ENCODE measurements at regions not wholly inside any gene's neighbourhood (a gene's known extent, or its start where the extent isn't known, plus 50 kb on each side); places are given as distances from the start of the nearest gene placed in this dataset.

DNA sequence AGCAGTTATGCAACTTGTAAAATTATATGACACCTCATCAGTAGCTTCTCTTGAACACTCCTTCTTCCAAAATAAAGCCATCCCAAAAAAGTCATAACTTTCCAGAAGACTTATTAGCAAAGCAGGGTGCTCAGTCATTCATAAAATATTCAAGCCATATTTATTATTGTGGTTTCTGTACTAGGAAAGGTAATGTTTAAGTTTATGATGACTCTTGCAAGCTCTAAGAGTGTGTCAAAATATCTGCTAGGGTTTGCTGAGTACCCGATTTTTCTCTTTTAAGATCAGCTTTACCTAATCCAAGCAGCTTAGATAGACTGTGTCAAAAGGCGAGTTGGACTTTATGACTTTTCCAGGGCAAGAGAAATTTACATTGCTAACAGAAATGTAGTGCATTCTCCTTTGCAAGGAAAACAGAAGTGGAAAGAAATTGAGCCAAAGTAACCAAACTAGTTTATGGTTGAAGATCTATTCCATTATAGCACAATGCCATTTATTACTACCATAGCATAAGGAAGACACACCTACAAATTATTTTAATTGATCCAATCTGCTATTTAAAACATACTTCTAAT is 98.0 kb upstream of the SOX6 start:
- Histone ChIP-seq H3K27me3 (replicated peaks; ENCODE audit: insufficient read depth) (no peaks in the 10 kb centered on the region), H3K4me1 (replicated peaks) (no peaks in the 10 kb centered on the region), H3K27ac (no peak overlapping the region), H3K4me3 (no peak overlapping the region), H3K9me3 (no peaks in the 10 kb centered on the region), H3K36me3 (no peaks in the 10 kb centered on the region)
- DNase-seq (ENCODE audit: low spot score), result no peak
- intact Hi-C loops (cut with DNase I), result no loop called here
- WGBS, result 40% methylated on average over 2 of the region's 2 CpGs
- TF ChIP-seq CTCF (IDR thresholded peaks at IDR 0.05), result no peak
- no peak for TF ChIP-seq POLR2AphosphoS5 (IDR thresholded peaks at IDR 0.05)
- TF ChIP-seq POLR2A (IDR thresholded peaks at IDR 0.05), result no peak

- H3K9me3 ChIP-seq, result no peaks in the 10 kb centered on the region
- TF ChIP-seq CTCF (IDR thresholded peaks at IDR 0.05) (no peak), POLR2AphosphoS5 (IDR thresholded peaks at IDR 0.05) (no peak), POLR2A (IDR thresholded peaks at IDR 0.05) (no peak)
- no peak for DNase-seq (ENCODE audit: low spot score)
- H3K4me1 ChIP-seq (replicated peaks), result no peaks in the 10 kb centered on the region
- 82% methylated on average over 1 of the region's 1 CpG for WGBS
- H3K36me3 ChIP-seq, result no peaks in the 10 kb centered on the region
- no peak overlapping the region for H3K27ac ChIP-seq
- intact Hi-C loops (cut with DNase I), result no loop called here
- no peaks in the 10 kb centered on the region for H3K27me3 ChIP-seq (replicated peaks; ENCODE audit: insufficient read depth)
- H3K4me3 ChIP-seq, result no peak overlapping the region
Observed at GRCh38 chr11:16448123-16448717, 91.9 kb upstream of the SOX6 start.

GRCh38 chr11:16441461-16441860 is 85.1 kb upstream of the SOX6 start:
- TF ChIP-seq POLR2A (IDR thresholded peaks at IDR 0.05) (no peak), CTCF (IDR thresholded peaks at IDR 0.05) (no peak), POLR2AphosphoS5 (IDR thresholded peaks at IDR 0.05) (no peak)
- WGBS, result 60% methylated on average over 3 of the region's 3 CpGs
- Histone ChIP-seq H3K4me1 (replicated peaks) (no peaks in the 10 kb centered on the region), H3K27ac (no peak overlapping the region), H3K27me3 (replicated peaks; ENCODE audit: insufficient read depth) (no peaks in the 10 kb centered on the region), H3K4me3 (no peak overlapping the region), H3K36me3 (no peaks in the 10 kb centered on the region), H3K9me3 (no peaks in the 10 kb centered on the region)
- DNase-seq (ENCODE audit: low spot score), result no peak
- intact Hi-C loops (cut with DNase I), result no loop called here

DNA sequence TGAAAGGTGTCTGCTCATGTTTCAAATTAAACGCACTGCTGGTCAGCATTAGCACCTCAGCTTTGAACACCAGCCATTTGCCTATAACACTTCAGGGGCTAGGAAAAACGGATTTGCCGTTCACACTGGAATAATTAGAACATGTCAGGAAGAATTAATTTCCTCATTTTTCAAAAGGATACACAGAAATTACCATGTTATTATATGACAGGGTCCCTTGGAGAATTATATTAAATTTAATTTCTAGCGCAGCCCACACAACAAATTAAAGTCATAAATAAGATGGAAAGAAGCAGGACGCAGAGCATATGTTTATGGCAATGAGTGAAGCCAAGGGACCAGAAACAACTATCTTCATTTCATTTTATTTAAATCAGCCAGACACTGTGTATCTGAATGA is 83.8 kb upstream of the SOX6 start:
- TF ChIP-seq POLR2AphosphoS5 (IDR thresholded peaks at IDR 0.05) (no peak), CTCF (IDR thresholded peaks at IDR 0.05) (no peak), POLR2A (IDR thresholded peaks at IDR 0.05) (no peak)
- Histone ChIP-seq H3K27me3 (replicated peaks; ENCODE audit: insufficient read depth) (no peaks in the 10 kb centered on the region), H3K27ac (no peak overlapping the region), H3K36me3 (no peaks in the 10 kb centered on the region), H3K9me3 (no peaks in the 10 kb centered on the region), H3K4me3 (no peak overlapping the region), H3K4me1 (replicated peaks) (no peaks in the 10 kb centered on the region)
- no peak for DNase-seq (ENCODE audit: low spot score)
- WGBS, result 82% methylated on average over 5 of the region's 5 CpGs
- intact Hi-C loops (cut with DNase I), result no loop called here

DNA sequence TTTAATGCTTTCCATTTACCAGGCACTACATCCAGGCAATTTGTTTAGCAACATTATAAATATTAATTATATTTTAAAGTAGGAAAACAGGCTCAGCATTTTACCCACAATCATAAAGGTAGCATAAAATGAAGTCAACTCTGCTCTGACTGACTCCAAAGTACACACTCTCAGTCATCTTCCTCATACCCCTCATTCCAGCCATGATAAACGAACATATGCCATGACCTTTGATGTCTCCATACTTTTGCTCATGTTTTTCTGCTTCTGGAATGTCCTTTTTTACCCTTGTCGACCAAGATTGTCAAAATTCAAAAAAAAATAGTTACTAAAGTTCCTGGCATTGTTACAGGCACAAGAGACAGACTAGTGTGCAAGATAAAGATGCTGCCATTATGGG is 77.7 kb upstream of the SOX6 start:
- Histone ChIP-seq H3K9me3 (no peaks in the 10 kb centered on the region), H3K4me3 (no peak overlapping the region), H3K27ac (no peak overlapping the region), H3K36me3 (no peaks in the 10 kb centered on the region), H3K27me3 (replicated peaks; ENCODE audit: insufficient read depth) (no peaks in the 10 kb centered on the region), H3K4me1 (replicated peaks) (no peaks in the 10 kb centered on the region)
- TF ChIP-seq CTCF (IDR thresholded peaks at IDR 0.05) (no peak), POLR2AphosphoS5 (IDR thresholded peaks at IDR 0.05) (no peak), POLR2A (IDR thresholded peaks at IDR 0.05) (no peak)
- intact Hi-C loops (cut with DNase I), result no loop called here
- WGBS, result 50% methylated on average over 2 of the region's 2 CpGs
- DNase-seq (ENCODE audit: low spot score), result no peak
